ENCODE measurements at regions not wholly inside any gene's neighbourhood (a gene's known extent, or its start where the extent isn't known, plus 50 kb on each side); places are given as distances from the start of the nearest gene placed in this dataset.

- H3K9me3 ChIP-seq: no peaks in the 10 kb centered on the region
- TF ChIP-seq POLR2AphosphoS5 (IDR thresholded peaks at IDR 0.05) (no peak), EP300 (IDR thresholded peaks at IDR 0.05; ENCODE audit: low read depth) (no peak), CTCF (IDR thresholded peaks at IDR 0.05) (no peak), POLR2A (IDR thresholded peaks at IDR 0.05) (no peak)
- DNase-seq: no peak
- intact Hi-C loops (cut with DNase I; ENCODE audit: low total_unique reads) (no loop called here), in situ Hi-C loops (cut with MboI; ENCODE audit: low pct_ligation_motif_present in 1 of 4, low pct_unique_long_range_greater_than_20kb in 1 of 4, low sequenced_read_pairs in 3 of 4) (no loop called here)
- H3K4me3 ChIP-seq: no peak overlapping the region
- no peaks in the 10 kb centered on the region for H3K27me3 ChIP-seq
- WGBS, 2 donors (ENCODE audit: low coverage in 1 of 2): 60 to 83% methylated on average over 4 of the region's 4 CpGs
- no peaks in the 10 kb centered on the region for H3K4me1 ChIP-seq
- no peak overlapping the region for H3K27ac ChIP-seq
- no peaks in the 10 kb centered on the region for H3K36me3 ChIP-seq
These were observed 141.3 kb upstream of the AGAP1 start for GRCh38 chr2:235352541-235352940.

- no peak overlapping the region for H3K27ac ChIP-seq
- in situ Hi-C loops (cut with MboI; ENCODE audit: low pct_ligation_motif_present in 1 of 4, low pct_unique_long_range_greater_than_20kb in 1 of 4, low sequenced_read_pairs in 3 of 4) (no loop called here), intact Hi-C loops (cut with DNase I; ENCODE audit: low total_unique reads) (no loop called here)
- no peak for DNase-seq
- H3K27me3 ChIP-seq: no peaks in the 10 kb centered on the region
- no peaks in the 10 kb centered on the region for H3K36me3 ChIP-seq
- 80 to 95% methylated on average over 1 to 17 of the region's 17 CpGs for WGBS, 2 donors (ENCODE audit: low coverage in 1 of 2)
- H3K4me1 ChIP-seq: no peaks in the 10 kb centered on the region
- no peaks in the 10 kb centered on the region for H3K9me3 ChIP-seq
- no peak overlapping the region for H3K4me3 ChIP-seq
- no peak for TF ChIP-seq EP300 (IDR thresholded peaks at IDR 0.05; ENCODE audit: low read depth)
- TF ChIP-seq POLR2AphosphoS5 (IDR thresholded peaks at IDR 0.05): no peak
- TF ChIP-seq POLR2A (IDR thresholded peaks at IDR 0.05): no peak
- no peak for TF ChIP-seq CTCF (IDR thresholded peaks at IDR 0.05)
These were observed 136.0 kb upstream of the AGAP1 start for GRCh38 chr2:235357881-235358280.

- no peaks in the 10 kb centered on the region for H3K27me3 ChIP-seq
- WGBS, 2 donors (ENCODE audit: low coverage in 1 of 2): 85 to 92% methylated on average over 5 to 9 of the region's 9 CpGs
- H3K9me3 ChIP-seq: no peaks in the 10 kb centered on the region
- intact Hi-C loops (cut with DNase I; ENCODE audit: low total_unique reads) (no loop called here), in situ Hi-C loops (cut with MboI; ENCODE audit: low pct_ligation_motif_present in 1 of 4, low pct_unique_long_range_greater_than_20kb in 1 of 4, low sequenced_read_pairs in 3 of 4) (no loop called here)
- no peak overlapping the region for H3K27ac ChIP-seq
- no peaks in the 10 kb centered on the region for H3K4me1 ChIP-seq
- TF ChIP-seq EP300 (IDR thresholded peaks at IDR 0.05; ENCODE audit: low read depth) (no peak), POLR2A (IDR thresholded peaks at IDR 0.05) (no peak), POLR2AphosphoS5 (IDR thresholded peaks at IDR 0.05) (no peak), CTCF (IDR thresholded peaks at IDR 0.05) (no peak)
- no peak for DNase-seq
- H3K4me3 ChIP-seq: no peak overlapping the region
- H3K36me3 ChIP-seq: no peaks in the 10 kb centered on the region
These were observed 134.8 kb upstream of the AGAP1 start for GRCh38 chr2:235358981-235359471.

GRCh38 chr2:235360446-235360845, 133.4 kb upstream of the AGAP1 start:
- no peak overlapping the region for H3K27ac ChIP-seq
- H3K27me3 ChIP-seq: no peaks in the 10 kb centered on the region
- TF ChIP-seq POLR2AphosphoS5 (IDR thresholded peaks at IDR 0.05): no peak
- TF ChIP-seq CTCF (IDR thresholded peaks at IDR 0.05): no peak
- no peak for TF ChIP-seq POLR2A (IDR thresholded peaks at IDR 0.05)
- TF ChIP-seq EP300 (IDR thresholded peaks at IDR 0.05; ENCODE audit: low read depth): no peak
- no peaks in the 10 kb centered on the region for H3K36me3 ChIP-seq
- no peaks in the 10 kb centered on the region for H3K9me3 ChIP-seq
- H3K4me1 ChIP-seq: no peaks in the 10 kb centered on the region
- no peak for DNase-seq
- in situ Hi-C loops (cut with MboI; ENCODE audit: low pct_ligation_motif_present in 1 of 4, low pct_unique_long_range_greater_than_20kb in 1 of 4, low sequenced_read_pairs in 3 of 4) (no loop called here), intact Hi-C loops (cut with DNase I; ENCODE audit: low total_unique reads) (no loop called here)
- 88% methylated on average over 4 of the region's 4 CpGs; no CpG with 5 or more reads in 1 of the 2 donors for WGBS, 2 donors (ENCODE audit: low coverage in 1 of 2)
- H3K4me3 ChIP-seq: no peak overlapping the region
